LNCAP (cell line): ENCODE measurements at regions not wholly inside any gene's neighbourhood (a gene's known extent, or its start where the extent isn't known, plus 50 kb on each side); places are given as distances from the start of the nearest gene placed in this dataset.

ENCODE experiments used
- TF ChIP-seq, protein P1 (sequence below): fragments of 450-650 bp; IDR thresholded peaks from 2 replicates; pipeline ENCODE4 v1.5.1; 2017; ENCODE audit warnings: mild to moderate bottlenecking

DNA sequence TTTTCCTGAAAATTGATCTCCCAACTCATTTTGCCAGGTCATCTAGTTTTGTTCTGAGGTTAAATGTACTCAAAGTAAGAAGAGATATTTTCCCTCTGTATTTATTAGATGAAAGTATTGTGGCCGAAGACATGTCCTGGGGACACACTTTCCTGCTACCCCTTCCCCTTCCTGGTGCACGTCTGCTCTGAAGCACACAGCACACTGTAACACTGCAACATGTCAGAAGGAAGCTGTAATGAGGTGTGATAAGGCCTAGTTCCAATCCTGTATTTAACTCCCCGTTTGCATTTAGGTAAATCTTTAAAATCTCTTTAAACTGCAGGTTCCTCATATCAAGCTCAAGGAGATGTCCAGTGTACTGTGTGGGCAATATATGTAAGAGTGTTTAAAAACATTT, 99.4 kb downstream of the HDGFL1 start:
- TF ChIP-seq, protein P1, sequence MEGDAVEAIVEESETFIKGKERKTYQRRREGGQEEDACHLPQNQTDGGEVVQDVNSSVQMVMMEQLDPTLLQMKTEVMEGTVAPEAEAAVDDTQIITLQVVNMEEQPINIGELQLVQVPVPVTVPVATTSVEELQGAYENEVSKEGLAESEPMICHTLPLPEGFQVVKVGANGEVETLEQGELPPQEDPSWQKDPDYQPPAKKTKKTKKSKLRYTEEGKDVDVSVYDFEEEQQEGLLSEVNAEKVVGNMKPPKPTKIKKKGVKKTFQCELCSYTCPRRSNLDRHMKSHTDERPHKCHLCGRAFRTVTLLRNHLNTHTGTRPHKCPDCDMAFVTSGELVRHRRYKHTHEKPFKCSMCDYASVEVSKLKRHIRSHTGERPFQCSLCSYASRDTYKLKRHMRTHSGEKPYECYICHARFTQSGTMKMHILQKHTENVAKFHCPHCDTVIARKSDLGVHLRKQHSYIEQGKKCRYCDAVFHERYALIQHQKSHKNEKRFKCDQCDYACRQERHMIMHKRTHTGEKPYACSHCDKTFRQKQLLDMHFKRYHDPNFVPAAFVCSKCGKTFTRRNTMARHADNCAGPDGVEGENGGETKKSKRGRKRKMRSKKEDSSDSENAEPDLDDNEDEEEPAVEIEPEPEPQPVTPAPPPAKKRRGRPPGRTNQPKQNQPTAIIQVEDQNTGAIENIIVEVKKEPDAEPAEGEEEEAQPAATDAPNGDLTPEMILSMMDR = no peak

DNA sequence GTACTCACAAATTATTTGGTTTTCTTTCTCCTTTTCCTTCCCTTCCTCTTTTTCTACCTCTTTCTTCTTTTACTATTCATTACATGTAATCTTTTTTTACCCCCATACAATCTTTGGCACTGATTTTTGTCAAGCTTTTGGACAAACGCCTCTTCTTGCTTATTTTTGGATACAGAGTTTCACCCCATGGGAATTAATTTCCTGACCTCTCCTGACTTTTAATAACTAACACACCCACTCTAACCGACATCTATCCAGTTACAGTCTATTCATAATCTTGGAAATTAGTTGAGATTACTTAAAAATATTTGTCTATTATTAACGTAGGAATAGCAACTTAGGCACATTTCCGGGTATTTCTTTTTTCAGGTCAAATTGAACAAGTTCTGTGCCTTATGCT, 101.2 kb downstream of the HDGFL1 start:
- TF ChIP-seq, protein P1 = no peak

DNA sequence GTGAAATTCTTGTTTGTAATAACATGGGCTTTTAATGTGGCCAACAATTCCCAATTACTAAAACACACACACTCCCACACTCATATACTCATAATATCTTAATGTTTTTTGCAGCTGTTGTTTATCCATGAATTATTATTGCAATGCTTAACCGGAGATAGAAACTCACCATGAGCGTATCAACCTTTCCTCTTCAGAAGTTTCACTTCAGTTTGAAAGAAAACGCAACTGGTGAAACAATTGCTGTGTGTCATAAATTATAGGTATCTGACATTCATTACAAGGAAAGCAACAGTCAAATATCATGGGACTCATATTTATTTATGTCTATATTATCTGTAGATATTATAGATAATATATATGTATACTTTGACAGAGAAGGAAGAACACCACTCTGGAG, 104.1 kb downstream of the HDGFL1 start:
- TF ChIP-seq, protein P1 = no peak

DNA sequence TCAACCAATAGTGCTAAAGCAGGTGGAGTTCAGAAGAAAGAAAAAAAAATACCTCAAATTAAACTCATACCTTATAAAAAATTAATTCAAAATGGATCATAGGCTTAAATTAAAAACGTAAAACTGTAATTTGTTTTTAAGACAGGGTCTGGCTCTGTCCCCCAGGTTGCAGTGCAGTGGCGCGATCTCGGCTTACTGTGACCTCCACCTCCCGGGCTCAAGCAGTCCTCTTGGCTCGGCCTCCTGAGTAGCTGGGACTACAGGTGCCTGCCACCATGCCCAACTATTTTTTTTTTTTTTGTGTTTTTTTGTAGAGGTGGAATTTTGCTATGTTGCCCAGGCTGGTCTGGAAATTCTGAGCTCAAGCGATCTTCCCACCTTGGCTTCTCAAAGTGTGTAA, 111.6 kb downstream of the HDGFL1 start:
- TF ChIP-seq, protein P1 = no peak

DNA sequence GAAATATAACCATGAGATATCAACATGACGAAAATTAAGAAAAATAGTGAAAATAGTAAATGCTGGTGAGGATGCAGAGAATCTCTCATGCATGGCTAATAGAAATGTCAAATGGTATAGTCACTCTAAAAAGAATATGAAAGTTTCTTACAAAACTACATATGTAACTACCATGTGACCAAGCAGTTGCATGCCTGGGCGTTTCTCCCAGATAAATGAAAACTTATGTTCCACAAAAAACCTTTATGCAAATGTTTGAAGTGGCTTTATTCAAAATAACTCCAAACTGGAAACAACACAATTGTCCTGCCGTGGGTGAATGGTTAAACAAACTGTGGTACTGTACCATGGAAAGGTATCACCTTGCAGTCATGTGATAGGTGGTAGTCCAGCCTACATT, 112.4 kb downstream of the HDGFL1 start:
- TF ChIP-seq, protein P1 = no peak

DNA sequence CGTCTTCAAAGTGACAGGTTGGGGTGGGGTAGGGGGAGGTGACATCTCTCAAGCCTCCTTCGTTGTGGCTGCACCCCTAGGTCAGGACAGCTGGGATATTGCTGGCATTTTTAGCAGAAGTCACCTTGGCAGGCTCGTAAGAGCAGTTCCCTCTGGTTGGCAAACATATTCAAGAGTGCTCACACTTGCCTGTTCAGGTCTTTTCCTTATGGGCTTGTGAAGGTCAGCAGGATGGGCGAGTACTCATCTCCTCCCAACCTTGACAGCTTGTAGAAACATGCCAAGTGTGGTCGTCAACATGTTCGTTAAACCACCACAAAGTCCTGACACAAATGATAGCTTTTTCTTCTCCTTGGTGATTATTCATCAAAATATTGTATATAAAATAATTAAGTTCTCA, 113.6 kb downstream of the HDGFL1 start:
- TF ChIP-seq, protein P1 = no peak

DNA sequence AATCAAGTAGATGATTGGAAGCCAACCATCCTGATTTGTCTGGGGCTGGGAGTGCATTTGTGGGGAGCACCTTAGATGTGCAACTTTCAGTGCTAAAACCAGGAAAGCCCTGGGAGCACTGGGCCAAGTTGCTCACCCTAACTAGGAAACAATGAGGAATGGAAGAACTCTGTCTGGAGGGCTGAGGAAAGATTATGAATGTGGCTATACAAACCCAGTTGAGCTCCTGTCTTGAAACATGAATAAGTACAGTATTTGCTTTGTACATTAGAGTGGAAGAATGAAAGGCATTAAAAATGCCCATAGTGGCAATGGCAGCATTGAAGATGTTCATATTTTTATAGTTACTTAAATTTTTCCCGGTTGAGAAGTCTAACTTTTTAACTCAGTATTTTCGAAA, 121.1 kb downstream of the HDGFL1 start:
- TF ChIP-seq, protein P1 = no peak

DNA sequence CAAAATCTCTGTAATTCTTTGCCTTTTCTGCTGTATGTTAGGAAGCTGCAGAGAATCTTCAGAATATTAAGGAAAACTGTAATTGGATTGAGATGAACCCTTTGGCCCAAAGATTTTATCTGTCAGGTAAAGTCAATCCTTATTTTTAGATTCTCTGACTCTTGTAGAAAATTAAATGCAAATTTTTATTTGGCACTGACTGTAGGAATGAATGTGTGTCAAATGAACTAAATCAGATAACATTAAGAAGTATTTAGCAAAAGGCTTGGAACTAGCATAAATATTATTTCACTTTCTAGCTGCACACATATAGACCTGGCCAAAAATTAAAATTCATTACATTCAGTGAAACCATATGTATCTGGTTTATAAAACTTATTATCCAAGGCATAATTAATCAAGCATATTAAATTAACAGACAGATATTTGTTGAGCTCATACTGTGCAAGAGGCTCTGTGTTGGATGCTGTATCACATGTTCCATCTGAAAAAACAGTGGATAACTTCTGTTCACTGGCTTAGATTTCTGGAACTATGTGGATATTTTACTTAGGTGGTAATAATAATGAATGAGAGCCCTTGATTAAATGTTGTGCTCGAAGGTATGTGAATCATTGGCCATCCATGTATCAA, 124.8 kb downstream of the HDGFL1 start:
- TF ChIP-seq, protein P1 = no peak
